Spinal cord (tissue), 9 donors: ENCODE measurements at regions not wholly inside any gene's neighbourhood (a gene's known extent, or its start where the extent isn't known, plus 50 kb on each side); places are given as distances from the start of the nearest gene placed in this dataset.
"Not testable (repeated sequence)": the region's sequence is repeated elsewhere in the genome, so short reads cannot be mapped to it uniquely, and the experiment has no call there.

Experiments used
- DNase-seq, 6 donors: peaks; one replicate each; pipeline versions ENCODE4 v3.0.0 to v3.0.0-alpha.2; 2013 to 2015; ENCODE audit warnings: low spot score in 6 of 6, low read depth in 4 of 6
- H3K27ac ChIP-seq: one replicate; pipeline ENCODE4 v1.5.1; 2013; ENCODE audit warnings: low read depth, low read length, control low read depth
- H3K27me3 ChIP-seq: one replicate; pipeline ENCODE4 v1.6.1; 2013; ENCODE audit warnings: low read length; ENCODE audit not compliant: control insufficient read depth, insufficient read depth
- H3K36me3 ChIP-seq: one replicate; pipeline ENCODE4 v1.6.1; 2013; ENCODE audit warnings: low read length; ENCODE audit not compliant: control insufficient read depth, insufficient read depth
- H3K4me1 ChIP-seq: one replicate; pipeline ENCODE4 v1.6.1; 2013; ENCODE audit warnings: low read length; ENCODE audit not compliant: control insufficient read depth, insufficient read depth
- H3K4me3 ChIP-seq: one replicate; pipeline ENCODE4 v1.5.1; 2013; ENCODE audit warnings: low read depth, low read length, control low read depth
- H3K9me3 ChIP-seq: one replicate; pipeline ENCODE4 v1.6.1; 2013; ENCODE audit warnings: low read length; ENCODE audit not compliant: control insufficient read depth, insufficient read depth
- WGBS: methylation state at CpG from one replicate; pipeline ENCODE4 v1.1.5; 2013; ENCODE audit warnings: missing lambda C conversion rate; ENCODE audit not compliant: insufficient coverage; 5-methylcytosine and 5-hydroxymethylcytosine counted together
- donor health status: healthy.

DNA sequence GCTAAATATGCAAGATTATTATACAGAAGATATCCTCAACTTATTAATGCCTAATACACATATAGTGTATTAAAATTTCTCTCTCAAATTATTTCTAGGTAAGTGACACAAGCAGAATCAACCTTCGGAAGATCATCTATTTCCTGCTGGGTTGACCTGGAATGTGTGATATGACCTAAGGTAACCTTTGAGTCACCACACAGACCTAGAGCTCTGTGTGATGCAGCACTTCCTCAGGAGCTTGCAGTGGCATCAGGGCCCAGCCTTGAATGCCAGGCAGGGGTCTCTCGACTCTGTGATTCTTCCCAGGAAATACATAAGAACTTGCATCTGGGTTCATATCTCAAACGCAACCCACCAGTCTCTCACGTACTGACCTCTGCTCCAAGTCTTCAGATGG, 385.3 kb downstream of the RPIA start:
- H3K4me1 ChIP-seq, H3K9me3 ChIP-seq, DNase-seq, H3K27ac ChIP-seq, H3K27me3 ChIP-seq, H3K4me3 ChIP-seq, H3K36me3 ChIP-seq: not testable (repeated sequence)
- no CpG with 5 or more reads among the region's 4 CpGs for WGBS

DNA sequence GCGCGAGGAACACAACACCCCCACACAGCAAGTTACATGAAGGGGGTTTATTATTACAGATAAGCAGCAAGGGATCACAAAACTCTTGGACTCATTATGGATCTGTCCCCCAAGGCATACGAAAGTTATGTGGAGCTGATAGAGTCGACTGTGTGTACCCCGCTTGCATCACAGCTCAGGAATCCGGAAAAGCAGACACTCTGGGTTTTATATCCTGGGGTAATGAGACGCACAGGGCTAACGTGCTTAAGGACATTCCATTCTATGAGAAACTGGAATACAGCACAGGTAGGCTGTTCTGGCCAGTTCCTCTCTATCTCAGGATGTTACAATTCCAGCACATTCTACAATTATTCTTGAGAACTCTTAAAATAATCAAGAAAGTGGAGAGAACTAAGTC, 401.4 kb downstream of the RPIA start:
- H3K27ac ChIP-seq, H3K27me3 ChIP-seq, H3K36me3 ChIP-seq, H3K9me3 ChIP-seq, DNase-seq, H3K4me1 ChIP-seq, H3K4me3 ChIP-seq: not testable (repeated sequence)
- no CpG with 5 or more reads among the region's 8 CpGs for WGBS

DNA sequence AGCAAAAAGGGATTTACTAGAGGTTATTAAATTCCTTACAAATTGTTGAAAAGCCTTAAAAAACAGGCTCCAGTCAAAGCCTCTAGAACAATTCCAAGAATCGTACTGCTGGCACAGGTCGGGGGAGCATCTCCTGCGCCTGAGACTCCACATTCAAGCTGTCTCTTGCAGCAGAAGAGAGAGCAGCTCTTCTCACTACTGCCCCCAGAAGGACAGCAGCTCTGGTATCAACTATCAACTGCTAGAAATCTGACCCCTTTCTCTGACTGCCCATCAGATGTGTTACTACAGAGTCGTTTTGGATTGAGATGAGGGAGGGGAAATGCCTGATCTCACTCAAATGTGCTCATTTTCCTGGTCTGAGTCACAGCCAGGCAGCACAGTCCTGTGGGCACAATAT, 403.6 kb downstream of the RPIA start:
- H3K36me3 ChIP-seq, H3K9me3 ChIP-seq, H3K4me3 ChIP-seq, H3K4me1 ChIP-seq, H3K27me3 ChIP-seq, H3K27ac ChIP-seq, DNase-seq: not testable (repeated sequence)
- no CpG with 5 or more reads among the region's 4 CpGs for WGBS

DNA sequence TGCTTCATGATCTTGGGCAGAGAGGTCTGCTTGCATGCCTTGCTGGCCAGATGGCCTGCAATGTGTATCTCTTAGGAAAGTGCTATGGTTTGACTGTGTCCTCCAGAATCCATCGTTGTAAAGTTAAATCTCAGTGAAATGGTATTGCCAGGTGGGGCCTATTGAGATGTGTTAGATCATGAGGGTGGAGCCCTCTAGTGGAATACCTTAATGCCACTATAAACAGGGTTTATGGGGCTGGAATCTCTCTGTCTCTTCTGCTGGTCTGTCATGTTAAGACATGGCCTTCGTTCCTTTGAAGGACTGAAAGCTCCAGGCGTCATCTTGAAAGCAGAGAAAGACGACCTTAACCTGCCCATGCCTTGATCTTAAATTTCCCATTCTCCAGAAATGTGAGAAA, 411.1 kb downstream of the RPIA start:
- not testable (repeated sequence) for H3K4me1 ChIP-seq, H3K27me3 ChIP-seq, H3K9me3 ChIP-seq, H3K27ac ChIP-seq, DNase-seq, H3K4me3 ChIP-seq, H3K36me3 ChIP-seq
- no CpG with 5 or more reads among the region's 4 CpGs for WGBS

DNA sequence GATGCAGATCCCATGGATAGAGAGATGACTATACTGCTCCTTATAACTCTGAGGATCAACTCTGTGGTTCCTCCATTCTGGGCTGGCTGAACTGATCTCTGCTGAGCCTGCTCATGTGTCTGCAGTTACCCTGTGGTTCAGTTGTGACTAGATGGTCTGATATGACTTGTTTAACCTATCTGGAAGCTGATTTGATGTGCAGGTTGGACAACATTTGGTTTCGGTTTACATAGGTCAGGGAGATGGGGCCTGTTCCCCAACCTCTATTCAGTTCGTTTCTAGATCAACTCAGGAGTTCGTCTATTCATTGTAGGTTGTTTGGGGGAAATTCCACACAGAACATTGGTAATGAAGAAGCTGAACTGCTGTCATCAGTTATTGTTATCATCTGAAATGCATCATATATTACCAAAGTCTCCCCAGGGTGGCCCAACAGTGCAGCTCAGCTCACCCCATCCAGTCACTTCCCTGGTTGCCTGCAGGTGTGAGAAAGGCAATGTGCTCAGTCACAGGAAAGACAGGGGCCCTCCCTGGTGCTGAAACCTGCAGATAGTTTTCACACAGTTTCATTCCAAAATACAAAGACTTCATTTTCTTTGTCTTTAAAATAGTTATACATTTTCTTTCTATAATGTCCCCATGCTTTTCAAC, 415.0 kb downstream of the RPIA start:
- not testable (repeated sequence) for H3K4me3 ChIP-seq, H3K27ac ChIP-seq, DNase-seq, H3K4me1 ChIP-seq, H3K27me3 ChIP-seq, H3K36me3 ChIP-seq, H3K9me3 ChIP-seq
- WGBS = no CpG with 5 or more reads among the region's 3 CpGs

DNA sequence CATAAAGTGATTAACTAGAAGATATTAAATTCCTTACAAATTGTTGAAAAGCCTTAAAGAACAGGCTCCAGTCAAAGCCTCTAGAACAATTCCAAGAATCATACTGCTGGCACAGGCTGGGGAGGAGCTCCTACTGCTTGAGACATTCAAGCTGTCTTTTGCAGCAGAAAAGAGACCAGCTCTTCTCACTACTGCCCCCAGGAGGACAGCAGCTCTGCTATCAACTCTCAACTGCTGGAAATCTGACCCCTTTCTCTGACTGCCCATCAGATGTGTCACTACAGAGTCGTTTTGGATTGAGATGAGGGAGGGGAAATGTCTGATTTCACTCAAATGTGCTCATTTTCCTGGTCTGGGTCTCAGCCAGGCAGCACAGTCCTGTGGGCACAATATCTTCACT, 421.0 kb downstream of the RPIA start:
- H3K27ac ChIP-seq, H3K4me1 ChIP-seq, H3K4me3 ChIP-seq, H3K36me3 ChIP-seq, H3K27me3 ChIP-seq, DNase-seq, H3K9me3 ChIP-seq: not testable (repeated sequence)
- 20% methylated on average over 1 of the region's 1 CpG for WGBS

DNA sequence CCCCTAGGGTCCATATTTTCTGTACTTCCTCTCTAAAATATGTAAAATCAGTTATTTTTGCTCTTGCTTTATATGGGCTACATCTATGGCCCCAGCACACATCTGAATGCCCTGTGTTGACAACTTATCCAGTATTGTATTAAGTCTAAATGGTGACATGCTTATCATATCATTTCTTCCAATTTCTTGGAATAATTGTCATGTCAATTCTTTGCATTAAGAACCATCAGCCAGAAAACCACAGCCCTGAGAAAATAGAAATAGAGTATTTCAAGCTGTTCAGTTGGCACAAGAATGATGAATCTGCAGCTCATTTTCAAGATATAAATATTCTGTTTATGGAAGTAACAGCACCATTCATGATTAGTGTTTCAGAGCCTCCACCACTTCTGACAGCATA, 421.8 kb downstream of the RPIA start:
- H3K4me1 ChIP-seq, H3K27me3 ChIP-seq, H3K36me3 ChIP-seq, H3K4me3 ChIP-seq, H3K27ac ChIP-seq, H3K9me3 ChIP-seq, DNase-seq: not testable (repeated sequence)

DNA sequence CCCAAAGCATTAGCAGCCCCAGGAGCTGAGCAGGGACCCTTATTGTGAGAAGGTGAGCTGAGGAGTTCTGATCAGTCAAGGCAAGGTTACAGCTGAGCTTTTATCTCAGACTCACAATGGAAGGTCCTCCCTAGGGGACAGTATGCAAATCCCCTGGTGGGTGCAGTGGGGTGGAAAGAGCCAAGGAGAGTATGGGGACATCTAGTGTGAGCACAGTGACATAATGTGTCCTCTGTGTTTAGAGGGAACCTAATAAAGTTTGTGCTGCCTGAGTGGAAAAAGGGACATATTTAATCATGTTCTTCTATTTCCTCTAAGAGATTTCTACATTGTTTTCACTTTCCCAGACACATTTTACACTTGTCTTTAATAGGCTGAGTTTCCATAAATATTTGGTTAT, 438.0 kb downstream of the RPIA start:
- not testable (repeated sequence) for H3K4me1 ChIP-seq, H3K36me3 ChIP-seq, H3K27ac ChIP-seq, H3K9me3 ChIP-seq, H3K27me3 ChIP-seq, DNase-seq, H3K4me3 ChIP-seq

DNA sequence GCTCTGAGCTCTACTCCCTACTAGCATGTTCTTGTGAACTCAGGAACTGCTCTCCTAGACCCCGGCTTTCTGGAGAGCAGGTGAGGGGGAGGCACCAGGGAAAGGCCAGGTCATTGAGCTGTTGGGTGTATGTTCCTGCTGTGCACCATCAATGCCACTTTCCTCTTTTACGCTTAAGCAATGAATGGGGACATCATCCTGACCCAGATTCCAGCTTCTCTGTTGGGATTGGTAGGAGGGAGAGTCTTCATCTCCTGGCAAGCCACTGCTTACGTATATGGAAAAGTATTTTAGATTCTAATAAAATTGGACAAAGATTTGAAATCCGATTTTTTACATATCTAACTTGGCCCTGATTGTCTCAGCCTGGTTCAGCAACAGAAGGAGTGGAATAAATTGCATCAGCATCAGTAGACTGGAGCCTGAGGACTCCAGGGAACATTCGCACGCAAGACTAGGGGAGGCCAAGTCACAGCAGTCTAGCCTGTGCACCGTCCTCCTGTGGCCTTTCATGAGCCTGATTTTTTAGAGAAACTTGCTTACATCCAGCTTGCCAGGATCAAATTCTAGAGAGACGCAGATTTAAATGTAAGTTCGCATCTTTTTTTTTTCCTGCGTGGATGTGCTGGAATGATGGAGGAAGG, 439.3 kb downstream of the RPIA start:
- not testable (repeated sequence) for DNase-seq, H3K9me3 ChIP-seq, H3K4me3 ChIP-seq, H3K27me3 ChIP-seq, H3K27ac ChIP-seq, H3K36me3 ChIP-seq, H3K4me1 ChIP-seq
- WGBS = 92% methylated on average over 4 of the region's 10 CpGs

DNA sequence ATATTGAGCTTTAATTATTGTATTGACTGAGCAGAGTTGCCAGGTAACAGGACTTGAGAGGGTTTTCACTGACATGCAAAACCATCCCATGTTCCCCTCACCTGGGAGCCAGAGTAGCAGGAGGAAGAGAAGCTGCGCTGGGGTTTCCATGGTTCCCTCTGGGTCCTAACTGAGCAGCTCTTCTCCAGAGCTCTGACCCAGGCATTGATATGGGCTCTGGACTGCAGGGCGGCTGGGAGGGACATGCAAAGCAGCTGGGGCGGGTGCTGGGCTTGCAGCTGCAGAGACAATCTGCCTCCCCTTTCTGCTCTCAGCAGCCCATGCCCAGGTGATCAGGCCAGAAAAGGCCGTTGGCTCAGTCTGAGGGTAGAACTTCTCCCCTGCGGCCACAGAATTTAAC, 451.5 kb downstream of the RPIA start:
- H3K27me3 ChIP-seq, H3K27ac ChIP-seq, H3K36me3 ChIP-seq, DNase-seq, H3K9me3 ChIP-seq, H3K4me1 ChIP-seq, H3K4me3 ChIP-seq: not testable (repeated sequence)
- 20% methylated on average over 2 of the region's 5 CpGs for whole genome bisulfite sequencing
